SIG-M5 treated with dmso at 0.1 percent for 504 hours (cell line): ENCODE measurements at regions not wholly inside any gene's neighbourhood (a gene's known extent, or its start where the extent isn't known, plus 50 kb on each side); places are given as distances from the start of the nearest gene placed in this dataset.

ENCODE experiments used
- DNase-seq: peaks from one replicate; lab custom pipeline; 2025; ENCODE audit not compliant: unreplicated experiment; lab: John Stamatoyannopoulos, UW

- DNase-seq, result no peak
Observed at GRCh38 chr10:83960125-83960524, 179.2 kb upstream of the GHITM start.

DNA sequence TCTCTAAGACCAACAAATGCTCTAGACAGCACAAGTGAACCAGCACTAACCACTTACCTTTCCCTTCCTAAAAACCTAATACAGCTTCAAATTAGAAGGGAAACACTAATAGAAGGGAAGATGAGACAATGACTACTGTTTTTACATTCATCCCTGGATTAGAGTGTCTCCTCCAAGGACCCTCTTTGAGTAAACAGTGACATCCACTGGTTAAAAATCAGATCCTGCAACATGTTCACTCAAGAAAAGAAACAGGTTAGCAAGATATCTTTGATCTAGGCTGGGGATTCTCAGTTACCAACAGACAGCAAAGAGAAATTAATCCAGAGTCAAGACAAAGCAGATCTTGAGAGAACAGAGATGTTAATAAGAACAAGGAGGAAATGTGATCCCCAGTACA is 177.7 kb upstream of the GHITM start:
- DNase-seq, result no peak

DNA sequence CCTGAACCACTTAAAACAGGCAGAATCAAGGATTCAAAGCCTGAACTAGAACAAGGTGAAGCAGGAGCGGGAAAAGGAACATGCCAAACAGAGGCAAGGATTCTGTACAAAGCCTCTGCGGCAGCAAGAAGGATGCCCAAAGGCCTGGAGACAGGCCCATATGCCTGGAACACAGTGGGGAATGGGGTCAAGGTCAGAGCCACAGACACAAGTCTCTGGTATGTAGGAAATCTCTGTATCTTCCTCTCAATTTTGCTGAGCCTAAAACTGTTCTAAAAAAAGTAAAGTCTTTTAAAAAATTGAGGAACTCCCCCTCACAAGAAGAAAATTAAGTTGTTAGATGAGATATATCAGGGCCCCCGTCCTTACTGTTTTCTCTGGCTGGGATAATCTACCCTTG is 175.9 kb upstream of the GHITM start:
- DNase-seq, result no peak

DNA sequence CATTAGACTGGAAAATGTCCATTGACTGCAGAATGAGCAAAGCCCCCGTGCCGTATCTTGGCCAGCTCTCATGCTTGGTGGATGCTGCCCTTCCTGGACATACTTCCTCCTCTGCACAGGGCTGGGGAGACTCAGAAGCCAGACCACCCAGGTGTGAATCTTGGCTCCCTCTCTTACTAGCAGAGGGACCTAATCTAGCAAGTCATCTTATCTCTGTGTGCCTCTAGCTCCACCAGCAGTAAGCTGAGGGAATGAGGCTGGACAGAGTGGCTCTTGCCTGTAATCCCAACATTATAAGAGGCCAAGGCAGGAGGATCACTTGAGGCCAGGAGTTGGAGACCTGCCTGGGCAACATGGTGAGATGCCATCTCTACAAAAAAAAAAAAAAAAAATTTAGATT is 173.8 kb upstream of the GHITM start:
- DNase-seq, result no peak

GRCh38 chr10:83968052-83968451 is 171.3 kb upstream of the GHITM start:
- DNase-seq, result no peak

DNA sequence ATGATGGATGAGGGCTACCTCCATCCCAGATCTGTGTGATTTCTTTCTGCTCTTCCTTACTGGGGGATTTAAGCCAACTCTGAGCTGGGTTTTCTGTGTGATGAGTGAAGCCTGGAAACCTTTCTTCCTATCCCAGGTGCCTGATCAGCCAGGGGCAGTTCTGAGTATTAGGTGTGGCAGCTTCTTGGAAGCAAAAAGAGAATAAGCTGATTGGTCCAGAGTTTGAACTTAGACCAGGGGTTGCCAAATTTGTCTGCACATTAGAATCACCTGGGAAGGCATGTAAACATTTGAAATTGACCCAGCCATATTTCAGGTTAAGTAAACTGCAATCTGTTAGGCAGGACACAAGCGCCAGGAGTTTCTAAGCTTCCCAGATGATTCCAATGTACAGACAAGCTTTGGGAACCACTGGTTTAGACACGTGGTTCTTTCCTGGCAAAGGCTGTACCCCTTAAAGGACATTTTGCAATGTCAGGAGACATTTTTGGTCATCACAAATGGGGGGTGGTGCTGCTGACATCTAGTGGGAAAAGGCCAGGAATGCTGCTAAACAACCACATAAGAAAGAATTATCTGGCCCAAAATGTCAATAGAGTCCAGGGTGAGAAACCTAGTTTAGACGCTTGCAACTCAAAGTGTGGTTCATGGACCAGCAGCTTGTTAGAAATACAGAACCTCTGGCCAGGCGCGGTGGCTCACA is 160.5 kb upstream of the GHITM start:
- DNase-seq, result no peak

DNA sequence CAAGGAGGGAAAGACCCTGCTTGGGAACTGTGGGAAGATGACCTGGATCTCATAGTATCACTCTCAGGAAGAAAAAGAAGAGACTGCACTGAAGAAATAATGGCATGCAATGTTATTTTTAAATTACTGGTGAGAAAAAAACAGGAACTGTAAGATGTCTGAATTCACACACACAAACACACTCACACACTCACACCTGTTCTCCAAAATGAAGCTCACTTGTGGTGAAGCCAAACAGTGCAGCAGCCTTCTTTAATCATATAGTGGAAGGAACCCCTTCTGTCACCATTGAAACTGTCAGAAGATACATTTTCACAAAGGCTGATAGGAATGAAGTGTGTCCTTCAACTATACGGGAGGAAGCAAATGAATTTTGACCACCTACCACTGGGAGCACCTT is 156.5 kb upstream of the GHITM start:
- DNase-seq, result no peak

GRCh38 chr10:83983578-83984255 is 155.6 kb upstream of the GHITM start:
- no peak for DNase-seq

DNA sequence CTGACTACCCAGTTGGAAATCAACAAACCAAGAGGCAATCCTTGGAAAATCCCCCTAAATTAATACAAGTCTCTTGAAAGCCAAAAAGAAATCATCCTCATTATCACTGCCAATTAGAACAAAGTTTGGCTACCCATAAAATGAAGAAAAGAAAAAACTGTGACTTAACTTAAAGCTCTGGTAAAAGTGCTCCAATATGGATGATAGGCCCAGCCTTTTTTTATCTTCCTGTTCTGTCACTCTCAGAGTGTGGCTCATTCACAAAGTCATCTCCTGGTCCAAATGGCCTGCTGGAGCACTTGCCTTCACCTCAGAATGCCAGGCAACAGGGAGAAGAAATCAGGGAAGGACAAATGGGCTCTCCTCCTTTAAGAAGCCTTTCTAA is 155.1 kb upstream of the GHITM start:
- no peak for DNase-seq

DNA sequence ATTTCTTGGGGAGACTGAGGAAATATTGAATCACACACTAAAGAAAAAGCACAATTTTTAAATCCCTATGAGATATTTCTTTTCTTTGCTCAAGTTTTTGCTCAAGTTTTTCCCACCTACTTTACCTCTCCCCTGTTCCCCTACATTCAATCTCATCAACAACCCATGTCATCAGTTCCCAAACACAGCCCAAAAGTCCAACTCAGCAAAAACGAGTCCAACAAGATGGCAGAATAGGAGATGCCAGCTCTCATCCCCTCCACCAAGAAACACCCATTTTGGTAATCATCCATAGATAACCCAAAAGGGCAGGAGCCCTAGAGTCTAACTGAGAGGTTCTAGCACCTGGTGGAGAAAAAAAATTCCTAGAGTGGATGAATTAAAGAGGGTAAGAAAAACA is 152.5 kb upstream of the GHITM start:
- DNase-seq, result no peak

DNA sequence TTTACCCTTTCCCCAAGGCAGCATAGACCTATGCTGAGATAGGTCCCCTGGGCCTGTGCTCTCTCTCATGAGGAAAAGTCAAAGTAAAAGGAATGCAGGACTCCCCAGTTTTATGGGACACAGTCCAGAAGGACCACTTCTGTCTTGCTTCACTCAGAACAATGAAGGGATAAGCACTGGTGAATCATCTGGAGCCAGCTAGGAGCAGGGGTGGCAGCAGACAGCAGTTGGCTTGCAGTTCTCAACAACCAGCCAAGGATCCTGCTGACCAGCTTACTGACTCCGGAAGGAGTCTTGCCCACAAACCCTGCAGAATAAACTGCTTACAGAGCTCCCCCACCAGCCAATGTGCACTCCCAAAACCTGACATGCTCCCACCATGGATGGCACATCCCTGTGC is 152.1 kb upstream of the GHITM start:
- DNase-seq, result no peak

- DNase-seq, result no peak
Observed at GRCh38 chr10:83988435-83988834, 150.9 kb upstream of the GHITM start.

DNA sequence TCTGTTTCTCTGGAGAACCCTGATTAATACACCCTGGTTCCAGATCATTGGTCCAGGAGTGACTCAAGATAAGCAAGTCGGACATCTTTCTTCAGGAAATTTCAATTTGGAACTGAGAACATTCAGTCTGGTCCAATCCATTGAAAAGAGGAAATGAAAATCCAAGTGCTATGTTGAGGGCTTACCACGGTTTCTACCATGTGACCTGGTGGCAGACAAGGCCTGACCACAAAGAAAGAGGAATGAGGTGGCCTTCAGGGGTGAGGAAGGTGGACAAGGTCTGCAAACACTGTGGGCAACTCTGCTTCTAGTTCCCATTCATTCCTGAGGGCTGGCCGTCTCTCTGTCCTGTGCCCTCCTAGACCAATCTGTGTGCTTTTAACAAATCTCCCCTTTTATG is 149.2 kb upstream of the GHITM start:
- peak; percentile 51 for DNase-seq

DNA sequence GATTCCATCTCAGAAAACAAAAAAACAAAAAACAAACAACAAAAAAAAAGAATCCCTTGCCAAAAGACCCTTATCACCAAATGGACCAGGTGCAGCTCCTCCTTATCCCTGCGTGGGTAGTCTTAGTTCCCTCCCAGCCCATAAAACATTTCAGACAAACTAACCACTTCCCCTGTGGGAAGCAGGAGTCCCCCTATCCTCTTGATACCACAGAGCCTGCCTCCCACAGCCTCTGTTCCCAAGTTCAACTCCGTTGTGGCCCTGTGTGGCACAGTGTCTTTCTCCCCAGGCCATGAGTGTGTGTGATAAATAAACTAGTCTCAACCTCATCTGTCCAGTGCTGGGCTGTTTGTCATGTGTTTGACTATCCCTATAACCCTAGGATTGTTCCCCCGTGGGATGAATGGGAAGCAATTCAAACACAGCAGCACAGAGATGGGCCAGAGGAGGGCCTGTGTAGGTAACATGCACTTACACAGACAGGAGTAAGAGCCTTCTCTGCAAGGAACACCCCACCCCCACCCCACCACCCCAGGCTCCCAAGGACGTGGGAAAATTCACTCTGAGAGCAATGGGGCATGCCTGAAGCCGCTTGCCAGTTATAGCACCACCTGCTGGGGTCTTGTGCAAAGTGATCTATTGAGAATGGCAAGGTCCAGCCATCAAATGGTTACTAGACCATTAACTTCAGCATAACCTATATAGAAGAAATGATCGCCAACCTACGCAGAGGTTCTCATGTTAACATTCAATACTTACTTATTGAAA is 147.1 kb upstream of the GHITM start:
- DNase-seq, result peak; percentile 21

- no peak for DNase-seq
Observed at GRCh38 chr10:83994325-83994724, 145.0 kb upstream of the GHITM start.

DNA sequence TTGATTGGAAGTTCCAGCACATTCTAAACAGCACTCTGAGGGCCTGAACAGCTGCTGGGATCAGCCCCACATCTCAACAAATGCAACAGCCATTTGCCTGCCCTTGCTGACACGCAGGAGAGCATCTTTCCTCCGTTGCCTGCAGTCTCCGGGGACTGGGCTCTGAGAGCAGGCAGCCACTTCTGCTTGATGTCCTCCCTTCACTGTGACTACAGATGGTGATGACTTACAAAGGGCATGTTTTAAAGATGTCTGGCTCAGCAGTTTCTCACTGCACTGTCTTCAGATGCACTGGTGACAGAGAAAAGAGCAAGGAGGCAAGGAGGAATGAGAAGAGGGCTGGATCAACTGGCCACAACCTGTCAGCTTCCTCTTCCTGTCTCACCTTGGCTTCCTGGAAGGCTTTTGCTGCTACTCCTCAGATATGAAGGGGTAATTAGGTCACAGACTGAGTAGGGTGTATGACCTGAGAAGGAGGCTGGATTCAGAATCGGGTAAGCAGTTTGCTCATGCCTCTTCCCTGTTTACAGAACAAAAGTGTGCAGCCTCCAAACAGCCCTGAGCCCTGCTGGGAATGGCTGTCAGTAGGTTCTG is 143.5 kb upstream of the GHITM start:
- DNase-seq, result no peak

- no peak for DNase-seq
Observed at GRCh38 chr10:84004221-84004620, 135.1 kb upstream of the GHITM start.

- no peak for DNase-seq
Observed at GRCh38 chr10:84005403-84005802, 133.9 kb upstream of the GHITM start.

DNA sequence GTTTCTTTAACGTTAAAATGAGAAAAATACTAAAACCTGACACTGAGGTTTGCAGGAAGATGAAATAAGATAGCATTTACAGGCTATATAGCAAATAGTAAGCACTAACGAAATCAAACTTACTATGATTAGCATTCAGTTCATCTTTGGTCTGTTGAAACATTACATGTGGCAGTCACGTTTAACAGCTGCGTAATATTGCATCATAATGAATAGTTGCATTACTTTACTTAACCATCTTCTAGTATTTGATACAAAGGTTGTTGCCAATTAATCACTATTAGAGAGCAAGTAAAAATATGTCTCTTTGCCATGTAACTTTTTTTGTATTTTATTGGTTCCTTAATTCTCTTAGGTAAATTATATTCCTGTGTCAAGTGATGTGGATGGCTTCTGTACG is 131.8 kb upstream of the GHITM start:
- DNase-seq, result no peak

- DNase-seq, result no peak
Observed at GRCh38 chr10:84008878-84009277, 130.4 kb upstream of the GHITM start.

DNA sequence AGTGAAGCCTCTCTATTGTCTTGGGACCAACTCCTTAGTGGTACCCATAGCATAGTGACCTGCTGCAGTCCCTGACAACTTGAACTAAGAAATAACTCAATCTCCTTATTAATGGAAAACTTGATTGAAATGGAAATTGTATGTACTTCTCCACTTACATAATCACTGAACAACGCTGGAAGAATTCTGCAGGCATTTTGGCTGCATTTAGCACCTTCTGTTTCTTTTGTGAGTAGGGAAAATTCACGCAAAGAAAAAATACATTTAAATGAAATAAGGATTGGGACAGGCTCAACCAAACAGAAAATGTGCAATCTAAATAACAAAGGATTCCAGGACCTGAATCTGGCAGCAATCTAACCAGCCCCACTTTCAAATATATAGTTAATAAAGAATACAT is 126.9 kb upstream of the GHITM start:
- DNase-seq, result no peak
